ENCODE measurements at regions not wholly inside any gene's neighbourhood (a gene's known extent, or its start where the extent isn't known, plus 50 kb on each side); places are given as distances from the start of the nearest gene placed in this dataset.

- Histone ChIP-seq H2AFZ (ENCODE audit: low read length) (no peak overlapping the region), H3K4me2 (ENCODE audit: low read depth, low read length) (no peak overlapping the region), H3K79me2 (ENCODE audit: insufficient read depth, low read length) (no peaks in the 10 kb centered on the region), H3K27me3 (ENCODE audit: control insufficient read depth in 1 of 2, insufficient read depth in 2 of 2, low read length in 2 of 2) (no peaks in the 10 kb centered on the region), H3K9me3 (ENCODE audit: low read length) (no peaks in the 10 kb centered on the region; the same call in 1 of the 2 replicates), H4K20me1 (ENCODE audit: insufficient read depth, low read length) (no peaks in the 10 kb centered on the region), H3K27ac (ENCODE audit: extremely low read length, insufficient read depth, low read length) (no peak overlapping the region), H3K4me1 (ENCODE audit: insufficient read depth, low read length) (no peaks in the 10 kb centered on the region), H3K4me3 (replicated peaks in 1 of 3; ENCODE audit: insufficient read depth in 1 of 3, low read depth in 2 of 3, low read length in 3 of 3) (no peak overlapping the region), H3K36me3 (replicated peaks in 1 of 2; ENCODE audit: control insufficient read depth in 1 of 2, insufficient read depth in 2 of 2, low read length in 2 of 2) (no peaks in the 10 kb centered on the region), H3K9ac (ENCODE audit: insufficient read depth, low read depth, low read length) (no peak overlapping the region)
- TF ChIP-seq ZNF772 (CRISPR knock-in tag; IDR thresholded peaks at IDR 0.05): no peak
- no peak for TF ChIP-seq ZBTB43 (CRISPR knock-in tag; conservative IDR thresholded peaks at IDR 0.05)
- no peak for TF ChIP-seq MBD4 (IDR thresholded peaks at IDR 0.05; ENCODE audit: borderline replicate concordance, low read length)
- no peak for TF ChIP-seq PBX2 (CRISPR knock-in tag; IDR thresholded peaks at IDR 0.05)
- no peak for TF ChIP-seq ARID3A (IDR thresholded peaks at IDR 0.05; ENCODE audit: low read depth, low read length)
- TF ChIP-seq NR1H2 (CRISPR knock-in tag; IDR thresholded peaks at IDR 0.05; ENCODE audit: borderline replicate concordance, low read depth): no peak
- no peak for TF ChIP-seq NFRKB (IDR thresholded peaks at IDR 0.05)
- TF ChIP-seq ZMAT5 (CRISPR knock-in tag; IDR thresholded peaks at IDR 0.05; ENCODE audit: borderline replicate concordance, low read depth): no peak
- TF ChIP-seq THAP7 (CRISPR knock-in tag; IDR thresholded peaks at IDR 0.05): no peak
- TF ChIP-seq FUBP1 (CRISPR knock-in tag; IDR thresholded peaks at IDR 0.05; ENCODE audit: borderline replicate concordance): no peak
- no peak for TF ChIP-seq ZBTB26 (CRISPR knock-in tag; IDR thresholded peaks at IDR 0.05; ENCODE audit: borderline replicate concordance)
- ATAC-seq (no peak), FAIRE-seq (no peak), DNase-seq (ENCODE audit: low spot score) (no peak)
- ChIA-PET CTCF (ENCODE audit: low intra/inter-chr PET ratio, low total read pairs) (no interaction called here), POLR2A (no interaction called here)
- intact Hi-C loops (cut with micrococcal nuclease; ENCODE audit: unreplicated experiment): no loop called here
- no TSS peak for BruUV-seq (replicated peaks)
- WGBS (ENCODE audit: low lambda C conversion rate): 1% methylated on average over 4 of the region's 4 CpGs
- in situ Hi-C loops (cut with HindIII; ENCODE audit: extremely low pct_ligation_motif_present, low pct_unique_long_range_greater_than_20kb): no loop called here
These were observed 625.6 kb upstream of the CDH2 start for GRCh38 chr18:28802546-28802945.
